ENCODE measurements at regions not wholly inside any gene's neighbourhood (a gene's known extent, or its start where the extent isn't known, plus 50 kb on each side); places are given as distances from the start of the nearest gene placed in this dataset.
"Not testable (repeated sequence)": the region's sequence is repeated elsewhere in the genome, so short reads cannot be mapped to it uniquely, and the experiment has no call there.

GRCh38 chrX:150118476-150118875 lies 180.2 kb upstream of the EOLA2 start:
- WGBS (ENCODE audit: insufficient coverage, low coverage, low lambda C conversion rate, missing lambda C conversion rate), result 59% methylated on average over 5 of the region's 7 CpGs
- Histone ChIP-seq H3K4me1 (no peaks in the 10 kb centered on the region), H3K4me3 (no peak overlapping the region), H3K9me3 (no peaks in the 10 kb centered on the region), H3K27me3 (no peaks in the 10 kb centered on the region), H3K36me3 (no peaks in the 10 kb centered on the region), H3K27ac (no peak overlapping the region)
- intact Hi-C loops (cut with DNase I), result no loop called here
- TF ChIP-seq POLR2A (IDR thresholded peaks at IDR 0.05) (no peak), CTCF (IDR thresholded peaks at IDR 0.05) (no peak)
- ATAC-seq (no peak), DNase-seq (no peak)

GRCh38 chrX:150119323-150119722 lies 181.0 kb upstream of the EOLA2 start:
- no peak for DNase-seq
- Histone ChIP-seq H3K4me1 (no peaks in the 10 kb centered on the region), H3K36me3 (no peaks in the 10 kb centered on the region), H3K9me3 (no peaks in the 10 kb centered on the region), H3K27me3 (no peaks in the 10 kb centered on the region), H3K4me3 (no peak overlapping the region), H3K27ac (no peak overlapping the region)
- 66% methylated on average over 2 of the region's 2 CpGs for WGBS (ENCODE audit: insufficient coverage, low coverage, low lambda C conversion rate, missing lambda C conversion rate)
- no peak for ATAC-seq
- TF ChIP-seq CTCF (IDR thresholded peaks at IDR 0.05), result no peak
- TF ChIP-seq POLR2A (IDR thresholded peaks at IDR 0.05), result no peak
- intact Hi-C loops (cut with DNase I), result no loop called here

- H3K9me3 ChIP-seq; H3K27me3 ChIP-seq; H3K36me3 ChIP-seq; ATAC-seq; H3K27ac ChIP-seq; intact Hi-C loops (cut with DNase I); H3K4me1 ChIP-seq; DNase-seq; H3K4me3 ChIP-seq: not testable (repeated sequence)
- 82% methylated on average over 2 of the region's 2 CpGs for WGBS (ENCODE audit: insufficient coverage, low coverage, low lambda C conversion rate, missing lambda C conversion rate)
Measured at GRCh38 chrX:150125045-150125444, 186.8 kb upstream of the EOLA2 start.

- DNase-seq, result no peak
- H3K4me3 ChIP-seq, result no peak overlapping the region
- H3K36me3 ChIP-seq, result no peaks in the 10 kb centered on the region
- TF ChIP-seq CTCF (IDR thresholded peaks at IDR 0.05) (no peak), POLR2A (IDR thresholded peaks at IDR 0.05) (no peak)
- peak in 1 of 4 donors; percentile 12 for ATAC-seq
- intact Hi-C loops (cut with DNase I), result no loop called here
- 61% methylated on average over 2 of the region's 3 CpGs for WGBS (ENCODE audit: insufficient coverage, low coverage, low lambda C conversion rate, missing lambda C conversion rate)
- no peaks in the 10 kb centered on the region for H3K9me3 ChIP-seq
- H3K27ac ChIP-seq, result no peak overlapping the region
- no peaks in the 10 kb centered on the region for H3K27me3 ChIP-seq
- no peaks in the 10 kb centered on the region for H3K4me1 ChIP-seq
Measured at GRCh38 chrX:150127216-150127615, 188.9 kb upstream of the EOLA2 start.

GRCh38 chrX:150143721-150144440 lies 205.6 kb upstream of the EOLA2 start:
- no peak overlapping the region for H3K27ac ChIP-seq
- H3K4me1 ChIP-seq, result no peaks in the 10 kb centered on the region
- no peaks in the 10 kb centered on the region for H3K27me3 ChIP-seq
- DNase-seq (no peak), ATAC-seq (no peak)
- no peaks in the 10 kb centered on the region for H3K36me3 ChIP-seq
- no peaks in the 10 kb centered on the region for H3K9me3 ChIP-seq
- no peak for TF ChIP-seq POLR2A (IDR thresholded peaks at IDR 0.05)
- no peak for TF ChIP-seq CTCF (IDR thresholded peaks at IDR 0.05)
- intact Hi-C loops (cut with DNase I), result no loop called here
- 44% methylated on average over 4 of the region's 4 CpGs for WGBS (ENCODE audit: insufficient coverage, low coverage, low lambda C conversion rate, missing lambda C conversion rate)
- no peak overlapping the region for H3K4me3 ChIP-seq

All from right lobe of liver (tissue), 6 donors.